ENCODE measurements at regions not wholly inside any gene's neighbourhood (a gene's known extent, or its start where the extent isn't known, plus 50 kb on each side); places are given as distances from the start of the nearest gene placed in this dataset.

DNA sequence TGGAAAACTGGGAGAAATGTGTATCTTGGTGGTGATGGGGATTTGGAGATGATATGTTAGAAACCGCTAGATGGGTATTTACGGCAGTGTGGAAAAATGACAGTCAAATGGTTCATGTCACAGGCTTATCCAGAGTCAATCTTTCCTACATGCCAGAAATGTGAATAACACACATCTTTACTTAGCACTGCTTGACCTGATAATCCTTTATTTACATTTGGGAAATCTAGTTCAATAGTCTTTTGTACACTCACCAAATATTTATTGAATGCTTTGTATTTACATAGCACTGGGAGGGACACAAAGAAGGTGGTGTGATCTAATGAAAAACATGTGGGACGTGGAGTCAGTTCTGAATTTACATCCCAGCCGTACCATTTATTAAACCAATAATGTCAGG, 208.2 kb downstream of the DIO2 start:
- Histone ChIP-seq H3K27me3 (ENCODE audit: insufficient read depth, low read depth, low read length) (no peaks in the 10 kb centered on the region), H3K9ac (ENCODE audit: low read length) (no peak overlapping the region), H3K27ac (ENCODE audit: low read length) (no peak overlapping the region), H3K9me2 (ENCODE audit: insufficient read depth, low read length) (no peaks in the 10 kb centered on the region), H4K20me1 (ENCODE audit: insufficient read depth) (no peaks in the 10 kb centered on the region), H2AFZ (ENCODE audit: low read depth, low read length) (no peak overlapping the region), H3K79me2 (replicated peaks; ENCODE audit: insufficient read depth, low read length) (no peaks in the 10 kb centered on the region), H3K36me3 (ENCODE audit: insufficient read depth, low read length) (no peaks in the 10 kb centered on the region), H3K4me2 (ENCODE audit: low read length) (no peak overlapping the region), H3K9me3 (ENCODE audit: low read length) (no peaks in the 10 kb centered on the region), H3F3A (ENCODE audit: insufficient read depth, low read length, poor library complexity, severe bottlenecking) (no peaks in the 10 kb centered on the region), H3K4me3 (ENCODE audit: low read length) (no peak overlapping the region)
- no peak for TF ChIP-seq POLR2AphosphoS5 (IDR thresholded peaks at IDR 0.05)
- TF ChIP-seq, protein P1, sequence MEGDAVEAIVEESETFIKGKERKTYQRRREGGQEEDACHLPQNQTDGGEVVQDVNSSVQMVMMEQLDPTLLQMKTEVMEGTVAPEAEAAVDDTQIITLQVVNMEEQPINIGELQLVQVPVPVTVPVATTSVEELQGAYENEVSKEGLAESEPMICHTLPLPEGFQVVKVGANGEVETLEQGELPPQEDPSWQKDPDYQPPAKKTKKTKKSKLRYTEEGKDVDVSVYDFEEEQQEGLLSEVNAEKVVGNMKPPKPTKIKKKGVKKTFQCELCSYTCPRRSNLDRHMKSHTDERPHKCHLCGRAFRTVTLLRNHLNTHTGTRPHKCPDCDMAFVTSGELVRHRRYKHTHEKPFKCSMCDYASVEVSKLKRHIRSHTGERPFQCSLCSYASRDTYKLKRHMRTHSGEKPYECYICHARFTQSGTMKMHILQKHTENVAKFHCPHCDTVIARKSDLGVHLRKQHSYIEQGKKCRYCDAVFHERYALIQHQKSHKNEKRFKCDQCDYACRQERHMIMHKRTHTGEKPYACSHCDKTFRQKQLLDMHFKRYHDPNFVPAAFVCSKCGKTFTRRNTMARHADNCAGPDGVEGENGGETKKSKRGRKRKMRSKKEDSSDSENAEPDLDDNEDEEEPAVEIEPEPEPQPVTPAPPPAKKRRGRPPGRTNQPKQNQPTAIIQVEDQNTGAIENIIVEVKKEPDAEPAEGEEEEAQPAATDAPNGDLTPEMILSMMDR (IDR thresholded peaks at IDR 0.05; ENCODE audit: poor library complexity, severe bottlenecking), result no peak
- TF ChIP-seq, protein P2, sequence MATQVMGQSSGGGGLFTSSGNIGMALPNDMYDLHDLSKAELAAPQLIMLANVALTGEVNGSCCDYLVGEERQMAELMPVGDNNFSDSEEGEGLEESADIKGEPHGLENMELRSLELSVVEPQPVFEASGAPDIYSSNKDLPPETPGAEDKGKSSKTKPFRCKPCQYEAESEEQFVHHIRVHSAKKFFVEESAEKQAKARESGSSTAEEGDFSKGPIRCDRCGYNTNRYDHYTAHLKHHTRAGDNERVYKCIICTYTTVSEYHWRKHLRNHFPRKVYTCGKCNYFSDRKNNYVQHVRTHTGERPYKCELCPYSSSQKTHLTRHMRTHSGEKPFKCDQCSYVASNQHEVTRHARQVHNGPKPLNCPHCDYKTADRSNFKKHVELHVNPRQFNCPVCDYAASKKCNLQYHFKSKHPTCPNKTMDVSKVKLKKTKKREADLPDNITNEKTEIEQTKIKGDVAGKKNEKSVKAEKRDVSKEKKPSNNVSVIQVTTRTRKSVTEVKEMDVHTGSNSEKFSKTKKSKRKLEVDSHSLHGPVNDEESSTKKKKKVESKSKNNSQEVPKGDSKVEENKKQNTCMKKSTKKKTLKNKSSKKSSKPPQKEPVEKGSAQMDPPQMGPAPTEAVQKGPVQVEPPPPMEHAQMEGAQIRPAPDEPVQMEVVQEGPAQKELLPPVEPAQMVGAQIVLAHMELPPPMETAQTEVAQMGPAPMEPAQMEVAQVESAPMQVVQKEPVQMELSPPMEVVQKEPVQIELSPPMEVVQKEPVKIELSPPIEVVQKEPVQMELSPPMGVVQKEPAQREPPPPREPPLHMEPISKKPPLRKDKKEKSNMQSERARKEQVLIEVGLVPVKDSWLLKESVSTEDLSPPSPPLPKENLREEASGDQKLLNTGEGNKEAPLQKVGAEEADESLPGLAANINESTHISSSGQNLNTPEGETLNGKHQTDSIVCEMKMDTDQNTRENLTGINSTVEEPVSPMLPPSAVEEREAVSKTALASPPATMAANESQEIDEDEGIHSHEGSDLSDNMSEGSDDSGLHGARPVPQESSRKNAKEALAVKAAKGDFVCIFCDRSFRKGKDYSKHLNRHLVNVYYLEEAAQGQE (IDR thresholded peaks at IDR 0.05; ENCODE audit: borderline replicate concordance), result no peak
- no peak for TF ChIP-seq MXI1 (conservative IDR thresholded peaks at IDR 0.05; ENCODE audit: poor library complexity, severe bottlenecking)
- TF ChIP-seq TAF1 (IDR thresholded peaks at IDR 0.05; ENCODE audit: low read depth), result no peak
- no peak for TF ChIP-seq RAD21 (conservative IDR thresholded peaks at IDR 0.05)
- TF ChIP-seq SMC3 (conservative IDR thresholded peaks at IDR 0.05; ENCODE audit: poor library complexity), result no peak
- TF ChIP-seq EZH2 (IDR thresholded peaks at IDR 0.05; ENCODE audit: borderline replicate concordance, insufficient read depth, low read length, poor library complexity, severe bottlenecking), result no peak
- no peak for TF ChIP-seq EP300 (conservative IDR thresholded peaks at IDR 0.05; ENCODE audit: poor library complexity, severe bottlenecking)

DNA sequence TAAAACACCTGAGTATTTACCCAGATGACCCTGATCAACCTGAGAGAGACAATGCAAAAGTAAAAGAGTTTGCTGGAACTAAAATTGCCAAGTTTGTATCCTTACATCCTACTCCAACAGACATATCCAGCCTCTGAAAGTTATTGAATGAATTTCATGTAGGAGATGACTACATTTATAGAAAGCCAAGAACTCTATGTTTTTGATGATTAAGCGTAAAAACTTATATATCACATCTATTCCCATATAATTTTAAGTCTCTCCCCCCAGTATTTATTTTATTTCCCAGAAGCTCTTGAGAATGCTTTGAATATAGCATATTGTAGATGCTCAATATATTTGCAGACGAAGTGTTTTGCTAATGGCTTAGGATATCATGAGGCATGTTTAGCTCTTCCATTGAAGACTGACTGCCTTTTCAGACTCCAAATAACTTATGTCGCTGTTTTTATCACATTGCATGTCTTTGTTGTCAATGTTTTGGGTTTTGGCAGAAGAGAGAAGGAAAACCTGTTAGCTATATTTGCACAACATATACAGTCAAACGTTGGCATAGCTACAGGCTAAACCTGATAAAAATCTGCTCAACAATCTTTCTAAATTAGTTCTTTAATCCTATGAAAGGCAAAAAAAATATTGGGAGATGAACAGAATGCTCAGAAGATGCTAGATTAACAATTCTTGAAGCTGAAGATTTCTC, 213.6 kb downstream of the DIO2 start:
- Histone ChIP-seq H3K4me3 (ENCODE audit: low read length) (no peak overlapping the region), H3K9me3 (ENCODE audit: low read length) (no peaks in the 10 kb centered on the region), H3K27me3 (ENCODE audit: insufficient read depth, low read depth, low read length) (no peaks in the 10 kb centered on the region), H3K27ac (ENCODE audit: low read length) (no peak overlapping the region), H3K79me2 (replicated peaks; ENCODE audit: insufficient read depth, low read length) (no peaks in the 10 kb centered on the region), H2AFZ (ENCODE audit: low read depth, low read length) (no peak overlapping the region), H3K9me2 (ENCODE audit: insufficient read depth, low read length) (no peaks in the 10 kb centered on the region), H3K9ac (ENCODE audit: low read length) (no peak overlapping the region), H3F3A (ENCODE audit: insufficient read depth, low read length, poor library complexity, severe bottlenecking) (no peaks in the 10 kb centered on the region), H4K20me1 (ENCODE audit: insufficient read depth) (no peaks in the 10 kb centered on the region), H3K36me3 (ENCODE audit: insufficient read depth, low read length) (no peaks in the 10 kb centered on the region), H3K4me2 (ENCODE audit: low read length) (no peak overlapping the region)
- TF ChIP-seq MXI1 (conservative IDR thresholded peaks at IDR 0.05; ENCODE audit: poor library complexity, severe bottlenecking) (no peak), POLR2AphosphoS5 (IDR thresholded peaks at IDR 0.05) (no peak), RAD21 (conservative IDR thresholded peaks at IDR 0.05) (no peak), EP300 (conservative IDR thresholded peaks at IDR 0.05; ENCODE audit: poor library complexity, severe bottlenecking) (no peak), TAF1 (IDR thresholded peaks at IDR 0.05; ENCODE audit: low read depth) (no peak), SMC3 (conservative IDR thresholded peaks at IDR 0.05; ENCODE audit: poor library complexity) (no peak)

Data from neural cell (in vitro differentiated cells).